Prostate gland (tissue), 2 donors: ENCODE measurements at regions not wholly inside any gene's neighbourhood (a gene's known extent, or its start where the extent isn't known, plus 50 kb on each side); places are given as distances from the start of the nearest gene placed in this dataset.

ENCODE experiments used
- DNase-seq: peaks from one replicate; pipeline ENCODE4 v3.0.0-alpha.2; 2019; ENCODE audit warnings: low spot score
- H3K27ac ChIP-seq, 2 donors: fragments of 200-600 bp; sonication (generic); 2 replicates each; pipeline ENCODE4 v1.5.1; 2017 to 2019
- H3K27me3 ChIP-seq: fragments of 200-600 bp; sonication (generic); replicated peaks from 2 replicates; pipeline ENCODE4 v1.5.1; 2019; ENCODE audit not compliant: insufficient read depth
- H3K36me3 ChIP-seq, 2 donors: fragments of 200-600 bp; sonication (generic); 1 replicate in 1 of 2; 2 replicates in 1 of 2; pipeline versions ENCODE4 v1.5.1 to v1.8.1; 2017 to 2019
- H3K4me1 ChIP-seq: fragments of 200-600 bp; sonication (generic); replicated peaks from 2 replicates; pipeline ENCODE4 v1.5.1; 2019
- H3K4me3 ChIP-seq, 2 donors: fragments of 200-600 bp; sonication (generic); 2 replicates each; pipeline ENCODE4 v1.5.1; 2017 to 2019
- H3K9me3 ChIP-seq: fragments of 200-600 bp; sonication (generic); 2 replicates; pipeline ENCODE4 v1.5.1; 2017
- CTCF ChIP-seq, 4 experiments: fragments of 200-600 bp in 2 of 4; fragments of 450-650 bp in 2 of 4; sonication (generic) in 2 of 4; IDR thresholded peaks; 1 replicate in 3 of 4; 2 replicates in 1 of 4; pipeline ENCODE4 v1.5.1; 2016 to 2019; ENCODE audit warnings: antibody characterized with exemption in 4 of 4, mild to moderate bottlenecking in 2 of 4, moderate library complexity in 2 of 4
- POLR2A ChIP-seq: fragments of 450-650 bp; IDR thresholded peaks from one replicate; pipeline ENCODE4 v1.6.1; 2016; ENCODE audit warnings: antibody characterized with exemption, mild to moderate bottlenecking
- POLR2AphosphoS5 ChIP-seq: sonication (generic); formaldehyde crosslinking; IDR thresholded peaks from one replicate; pipeline ENCODE4 v1.6.1; 2017; ENCODE audit warnings: antibody characterized with exemption
- WGBS: methylation state at CpG from one replicate; pipeline ENCODE4 v1.1.5; 2018; 5-methylcytosine and 5-hydroxymethylcytosine counted together
- intact Hi-C: fragments of 100-400 bp; cut with DNase I; formaldehyde crosslinking; loops from one replicate; pipeline ENCODE4 v1.14.2; 2022

- H3K4me3 ChIP-seq: no peak overlapping the region
- intact Hi-C loops: no loop called here
- H3K27me3 ChIP-seq: no peaks in the 10 kb centered on the region
- peaks cover 9% of the 10 kb centered on the region for H3K4me1 ChIP-seq
- no peaks in the 10 kb centered on the region for H3K9me3 ChIP-seq
- H3K36me3 ChIP-seq: no peaks in the 10 kb centered on the region
- H3K27ac ChIP-seq: peak overlapping the region in 1 of 2 donors; percentile 31
- WGBS: 66% methylated on average over 21 of the region's 22 CpGs
- TF ChIP-seq CTCF (IDR thresholded peaks at IDR 0.05) (no peak), POLR2AphosphoS5 (peak; percentile 37)
- DNase-seq: no peak
Observed at GRCh38 chr21:43348801-43349261, 78.1 kb downstream of the SIK1 start.

GRCh38 chr21:43348170-43348766, 78.7 kb downstream of the SIK1 start:
- TF ChIP-seq CTCF (IDR thresholded peaks at IDR 0.05): no peak
- TF ChIP-seq POLR2AphosphoS5: no peak
- no peak for TF ChIP-seq POLR2A
- Histone ChIP-seq H3K27ac (no peak overlapping the region), H3K4me3 (no peak overlapping the region), H3K27me3 (no peaks in the 10 kb centered on the region), H3K36me3 (no peaks in the 10 kb centered on the region), H3K4me1 (peaks cover 15% of the 10 kb centered on the region), H3K9me3 (no peaks in the 10 kb centered on the region)
- WGBS: 81% methylated on average over 15 of the region's 15 CpGs
- intact Hi-C loops: no loop called here
- no peak for DNase-seq

DNA sequence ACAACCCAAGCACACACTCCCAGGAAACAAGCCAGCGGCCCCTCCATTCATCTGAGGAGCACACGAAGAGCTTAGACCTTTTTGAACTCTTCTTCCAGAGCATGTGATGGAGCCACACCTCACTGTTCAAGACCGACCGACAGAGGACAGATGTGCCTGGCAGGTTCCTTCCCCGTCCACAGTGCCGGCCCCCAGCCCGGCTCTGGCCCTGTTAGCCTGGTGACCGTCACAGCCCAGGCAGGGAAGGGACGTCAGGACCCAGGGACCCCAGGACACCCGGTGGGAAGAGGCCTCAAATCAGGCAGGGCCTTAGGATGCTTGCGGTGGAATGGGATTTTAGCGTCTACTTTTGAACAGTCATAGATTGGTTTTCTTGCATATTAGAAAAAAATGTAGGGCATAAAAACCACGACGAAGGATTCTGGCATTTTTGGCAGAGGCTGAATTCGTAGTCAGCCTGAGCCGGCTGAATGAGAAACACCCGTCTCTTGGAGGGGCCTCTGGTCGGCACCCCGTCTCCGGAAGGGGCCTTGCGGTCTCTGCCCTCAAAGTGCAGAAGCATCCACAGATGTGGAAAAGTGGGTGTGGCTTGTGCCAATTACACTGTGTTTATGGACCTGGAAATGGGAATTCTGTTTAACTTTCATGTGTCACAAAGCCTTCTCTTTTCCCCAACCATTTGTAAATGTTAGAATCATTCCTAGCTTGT, 79.3 kb downstream of the SIK1 start:
- Histone ChIP-seq H3K27ac (no peak overlapping the region), H3K4me1 (peaks cover 18% of the 10 kb centered on the region), H3K9me3 (no peaks in the 10 kb centered on the region), H3K36me3 (no peaks in the 10 kb centered on the region), H3K27me3 (no peaks in the 10 kb centered on the region), H3K4me3 (no peak overlapping the region)
- 83% methylated on average over 21 of the region's 21 CpGs for WGBS
- intact Hi-C loops: no loop called here
- TF ChIP-seq POLR2A: no peak
- no peak for TF ChIP-seq CTCF (IDR thresholded peaks at IDR 0.05)
- TF ChIP-seq POLR2AphosphoS5: no peak
- DNase-seq: no peak

GRCh38 chr21:43346551-43346950, 80.4 kb downstream of the SIK1 start:
- Histone ChIP-seq H3K36me3 (no peaks in the 10 kb centered on the region), H3K27me3 (no peaks in the 10 kb centered on the region), H3K4me3 (no peak overlapping the region), H3K27ac (peak overlapping the region in 1 of 2 donors; percentile 91), H3K9me3 (no peaks in the 10 kb centered on the region), H3K4me1 (peaks cover 18% of the 10 kb centered on the region)
- TF ChIP-seq POLR2A (no peak), CTCF (IDR thresholded peaks at IDR 0.05) (no peak), POLR2AphosphoS5 (no peak)
- no peak for DNase-seq
- intact Hi-C loops: no loop called here
- 84% methylated on average over 13 of the region's 13 CpGs for WGBS
